ENCODE measurements at regions not wholly inside any gene's neighbourhood (a gene's known extent, or its start where the extent isn't known, plus 50 kb on each side); places are given as distances from the start of the nearest gene placed in this dataset.

- no peak overlapping the region for H3K4me3 Mint-ChIP-seq
- no peak for TF ChIP-seq CTCF (IDR thresholded peaks at IDR 0.05)
- POLR2A ChIA-PET: no interaction called here
- CTCF ChIA-PET: no interaction called here
- H3K9me3 Mint-ChIP-seq: peaks cover 23% of the 10 kb centered on the region
- H3K27me3 Mint-ChIP-seq: peaks cover 33% of the 10 kb centered on the region
- DNase-seq (no peak), ATAC-seq (ENCODE audit: low read depth) (no peak)
- peaks cover 2% of the 10 kb centered on the region for H3K36me3 Mint-ChIP-seq (ENCODE audit: low read depth)
- H3K27ac Mint-ChIP-seq: no peak overlapping the region
- no peaks in the 10 kb centered on the region for H3K4me1 Mint-ChIP-seq
- intact Hi-C loops (cut with micrococcal nuclease): no loop called here
Measured at GRCh38 chr17:77698903-77699623, 259.4 kb upstream of the TNRC6C start.

- peaks cover 31% of the 10 kb centered on the region for H3K9me3 Mint-ChIP-seq
- intact Hi-C loops (cut with micrococcal nuclease): no loop called here
Measured at GRCh38 chr17:77700165-77700881, 258.2 kb upstream of the TNRC6C start.

GRCh38 chr17:77701996-77702395 is 256.5 kb upstream of the TNRC6C start:
- peaks cover 22% of the 10 kb centered on the region for H3K27me3 Mint-ChIP-seq
- intact Hi-C loops (cut with micrococcal nuclease): no loop called here
- TF ChIP-seq CTCF (IDR thresholded peaks at IDR 0.05): no peak
- no peak overlapping the region for H3K4me3 Mint-ChIP-seq
- CTCF ChIA-PET: no interaction called here
- peaks cover 2% of the 10 kb centered on the region for H3K36me3 Mint-ChIP-seq (ENCODE audit: low read depth)
- no peak overlapping the region for H3K27ac Mint-ChIP-seq
- no peaks in the 10 kb centered on the region for H3K4me1 Mint-ChIP-seq
- peaks cover 32% of the 10 kb centered on the region for H3K9me3 Mint-ChIP-seq
- ATAC-seq (ENCODE audit: low read depth) (no peak), DNase-seq (no peak)
- POLR2A ChIA-PET: no interaction called here

More at GRCh38 chr17:77700165-77700881, 258.2 kb upstream of the TNRC6C start:
- H3K4me3 Mint-ChIP-seq: no peak overlapping the region
- H3K4me1 Mint-ChIP-seq: no peaks in the 10 kb centered on the region
- ATAC-seq (ENCODE audit: low read depth) (no peak), DNase-seq (no peak)
- peaks cover 30% of the 10 kb centered on the region for H3K27me3 Mint-ChIP-seq
- no peak overlapping the region for H3K27ac Mint-ChIP-seq
- no peak for TF ChIP-seq CTCF (IDR thresholded peaks at IDR 0.05)
- H3K36me3 Mint-ChIP-seq (ENCODE audit: low read depth): peaks cover 2% of the 10 kb centered on the region
- ChIA-PET POLR2A (no interaction called here), CTCF (no interaction called here)

GRCh38 chr17:77704048-77704815 is 254.3 kb upstream of the TNRC6C start:
- TF ChIP-seq CTCF (IDR thresholded peaks at IDR 0.05): no peak
- H3K36me3 Mint-ChIP-seq (ENCODE audit: low read depth): peaks cover 2% of the 10 kb centered on the region
- no peak for ATAC-seq (ENCODE audit: low read depth)
- H3K4me3 Mint-ChIP-seq: no peak overlapping the region
- intact Hi-C loops (cut with micrococcal nuclease): no loop called here
- H3K27ac Mint-ChIP-seq: no peak overlapping the region
- POLR2A ChIA-PET: no interaction called here
- CTCF ChIA-PET: no interaction called here
- no peak for DNase-seq
- no peaks in the 10 kb centered on the region for H3K4me1 Mint-ChIP-seq
- peaks cover 32% of the 10 kb centered on the region for H3K9me3 Mint-ChIP-seq
- H3K27me3 Mint-ChIP-seq: peaks cover 19% of the 10 kb centered on the region

- Mint-ChIP-seq H3K9me3 (peaks cover 23% of the 10 kb centered on the region), H3K36me3 (ENCODE audit: low read depth) (peaks cover 2% of the 10 kb centered on the region), H3K27me3 (peaks cover 19% of the 10 kb centered on the region), H3K4me3 (no peak overlapping the region), H3K4me1 (no peaks in the 10 kb centered on the region), H3K27ac (no peak overlapping the region)
- no peak for TF ChIP-seq CTCF (IDR thresholded peaks at IDR 0.05)
- DNase-seq: no peak
- ChIA-PET POLR2A (no interaction called here), CTCF (no interaction called here)
- intact Hi-C loops (cut with micrococcal nuclease): no loop called here
- no peak for ATAC-seq (ENCODE audit: low read depth)
Measured at GRCh38 chr17:77706938-77707337, 251.6 kb upstream of the TNRC6C start.

All from activated B cell treated with CpG ODN at 0.5 μM for 24 hours (primary cell).